Middle frontal gyrus (tissue), 1 donor: ENCODE measurements at regions not wholly inside any gene's neighbourhood (a gene's known extent, or its start where the extent isn't known, plus 50 kb on each side); places are given as distances from the start of the nearest gene placed in this dataset.
"Not testable (repeated sequence)": the region's sequence is repeated elsewhere in the genome, so short reads cannot be mapped to it uniquely, and the experiment has no call there.

Experiments
- DNase-seq: peaks from one replicate; pipeline ENCODE4 v3.0.0-alpha.2; 2015; ENCODE audit warnings: low spot score; ENCODE audit errors: extremely low spot score

DNA sequence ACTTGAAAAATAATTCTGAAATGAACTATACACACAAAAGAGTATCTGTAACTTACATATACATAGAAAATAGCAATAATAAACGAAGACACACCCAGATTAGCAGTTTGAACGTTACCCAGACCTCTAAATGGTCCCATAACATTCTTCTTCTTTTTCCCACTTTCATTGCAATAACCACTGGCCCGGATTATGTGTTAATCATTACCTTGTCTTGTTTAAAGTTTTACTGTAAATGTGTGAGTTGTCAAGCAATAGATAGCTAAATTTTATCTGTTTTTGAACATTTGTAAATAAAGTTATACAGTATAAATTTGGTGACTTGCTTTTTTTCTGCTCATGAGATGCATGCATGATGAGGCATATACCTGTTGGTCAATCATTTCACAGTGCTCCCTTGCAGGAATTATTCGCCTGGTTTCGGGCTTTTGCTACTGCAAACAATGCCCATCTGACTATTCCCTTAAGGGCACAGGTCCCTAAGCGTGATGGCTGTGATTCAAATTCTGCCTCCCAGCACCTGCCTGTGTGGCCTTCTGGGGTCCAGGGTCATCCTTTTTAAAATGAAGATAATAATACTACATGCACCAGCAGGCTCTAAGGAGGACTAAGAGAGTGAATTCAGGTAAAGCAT, 66.1 kb downstream of the GADD45G start:
- no peak for DNase-seq

DNA sequence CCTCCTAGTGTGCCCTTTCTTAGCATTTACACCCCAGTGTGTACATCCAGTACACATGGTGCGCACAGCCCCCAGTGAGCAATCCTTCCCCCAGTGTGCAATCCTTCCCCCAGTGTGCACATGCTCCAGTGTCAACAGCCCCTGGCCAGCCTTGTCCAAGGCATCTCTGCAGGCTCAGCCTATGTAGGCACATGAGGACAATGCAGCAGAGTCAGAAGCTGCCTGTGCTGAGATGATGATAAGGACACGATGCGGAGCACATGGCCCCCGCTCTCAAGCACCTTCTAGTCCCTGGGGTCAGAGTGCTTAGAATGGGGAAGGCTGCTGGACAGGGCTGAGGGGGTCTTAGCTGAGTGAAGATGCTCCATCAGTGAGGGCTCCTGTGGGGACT, 69.8 kb downstream of the GADD45G start:
- no peak for DNase-seq

DNA sequence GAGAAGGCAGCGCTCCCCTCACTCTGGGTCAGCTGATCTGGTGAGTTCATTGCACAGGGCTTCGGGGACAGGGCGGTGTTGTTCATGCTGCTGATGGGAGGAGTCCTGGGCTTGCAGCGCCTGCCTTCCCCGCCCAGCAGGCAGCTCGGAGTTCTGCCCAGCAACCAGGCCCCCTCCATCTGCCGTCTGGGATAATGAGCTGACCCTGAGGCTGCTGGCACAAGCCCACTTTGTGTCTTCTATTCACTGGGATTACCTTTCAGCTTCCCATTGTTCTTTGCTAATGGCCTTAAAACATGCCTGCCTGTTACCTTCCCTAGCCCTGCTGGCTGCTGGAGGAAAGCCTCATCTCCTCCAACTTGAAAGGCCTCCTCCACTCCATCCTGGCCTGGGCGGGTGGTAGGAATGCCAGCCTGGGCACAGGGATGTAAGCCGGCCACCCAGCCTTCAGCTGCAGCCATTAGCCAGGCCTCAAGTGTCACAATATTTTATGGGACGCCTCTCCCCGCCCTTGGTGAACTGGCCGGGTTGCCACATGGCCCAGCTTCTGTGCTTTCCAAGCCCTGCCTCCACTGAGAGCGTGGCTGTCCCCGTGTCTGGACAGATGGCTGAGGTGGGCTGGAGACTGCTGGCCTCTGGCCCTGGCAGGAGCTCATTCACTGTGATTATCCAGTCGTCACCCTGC, 70.4 kb downstream of the GADD45G start:
- DNase-seq, result no peak

DNA sequence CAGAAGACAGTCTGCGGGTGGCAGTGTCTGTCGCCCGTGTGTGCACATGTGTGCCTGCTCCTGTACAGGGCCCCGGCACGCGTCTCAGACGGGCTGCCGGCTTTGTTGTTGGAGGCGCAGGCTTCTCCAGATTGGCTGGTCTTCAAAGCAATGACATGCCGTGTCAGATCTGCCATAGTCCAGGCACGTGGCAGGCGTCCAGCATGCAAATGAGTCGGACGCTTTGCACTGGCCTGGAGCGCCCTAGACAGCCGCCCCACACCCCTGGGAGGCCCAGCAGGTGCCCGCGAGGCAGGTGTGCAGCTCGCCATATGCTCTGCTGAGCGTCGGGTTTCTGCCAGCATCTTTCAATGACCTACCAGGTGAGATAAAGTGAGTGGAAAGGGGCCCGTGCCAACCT, 71.5 kb downstream of the GADD45G start:
- DNase-seq, result no peak

DNA sequence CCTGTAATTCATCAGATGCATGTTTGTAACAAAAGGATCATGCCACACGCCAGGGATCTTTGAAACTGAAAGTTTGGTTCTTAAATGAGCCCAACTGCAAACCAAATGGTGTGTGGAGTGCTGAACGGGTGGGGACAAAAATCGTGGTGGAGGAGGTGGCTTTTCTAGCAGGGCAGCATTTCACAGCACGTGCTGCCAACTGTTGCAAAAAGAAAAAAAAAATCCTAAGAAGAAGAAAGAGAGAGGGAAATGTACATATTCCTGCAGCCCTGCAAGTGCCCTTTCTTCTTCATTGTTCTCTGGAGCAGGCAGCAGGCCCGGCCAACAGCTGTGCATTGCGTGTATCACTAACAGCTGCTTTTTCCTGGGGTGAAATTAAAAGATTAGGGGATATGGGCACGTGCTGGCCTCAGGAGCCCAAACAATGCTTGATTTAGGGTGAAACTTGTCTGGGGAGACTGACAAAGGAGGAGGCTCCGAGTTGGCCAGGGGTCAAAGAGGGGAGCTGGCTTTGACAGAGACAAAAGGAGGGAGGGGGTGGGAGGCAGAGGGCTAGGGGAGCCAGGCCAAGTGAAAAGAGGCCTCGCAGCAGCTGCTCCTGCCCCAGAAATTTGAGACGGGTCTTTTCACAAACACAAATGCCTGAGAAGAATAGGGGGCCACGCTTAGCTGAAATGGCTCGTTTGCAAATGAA, 73.0 kb downstream of the GADD45G start:
- DNase-seq, result no peak

DNA sequence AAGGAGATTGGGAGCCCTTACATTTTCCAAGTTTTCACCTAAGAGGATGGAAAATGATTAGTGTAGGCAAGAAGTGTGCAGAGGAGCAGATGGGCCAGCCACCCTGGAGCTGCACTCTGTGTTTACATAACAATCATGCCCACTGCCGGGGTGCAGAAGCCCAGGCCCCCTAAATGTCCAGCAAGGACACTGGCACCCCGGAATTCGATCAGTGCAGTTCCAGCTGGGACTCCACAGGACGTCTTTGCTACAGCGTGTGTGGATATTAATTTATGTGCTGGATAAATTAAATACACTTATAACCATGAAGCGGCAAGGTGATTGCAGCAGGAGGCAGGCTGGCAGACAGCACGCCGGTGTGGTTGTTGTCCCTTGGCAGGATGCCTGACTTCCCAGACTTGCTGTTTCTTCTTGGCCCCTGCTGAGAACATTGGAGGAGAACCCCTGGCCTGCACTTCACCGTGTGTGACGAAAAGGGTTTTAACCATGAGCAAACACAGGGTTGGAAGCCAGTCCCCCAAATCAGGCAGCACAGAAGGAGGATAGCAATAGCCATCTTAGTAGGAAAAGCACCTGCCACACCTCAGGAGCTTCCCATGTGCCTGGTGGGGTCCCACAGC, 73.7 kb downstream of the GADD45G start:
- no peak for DNase-seq

DNA sequence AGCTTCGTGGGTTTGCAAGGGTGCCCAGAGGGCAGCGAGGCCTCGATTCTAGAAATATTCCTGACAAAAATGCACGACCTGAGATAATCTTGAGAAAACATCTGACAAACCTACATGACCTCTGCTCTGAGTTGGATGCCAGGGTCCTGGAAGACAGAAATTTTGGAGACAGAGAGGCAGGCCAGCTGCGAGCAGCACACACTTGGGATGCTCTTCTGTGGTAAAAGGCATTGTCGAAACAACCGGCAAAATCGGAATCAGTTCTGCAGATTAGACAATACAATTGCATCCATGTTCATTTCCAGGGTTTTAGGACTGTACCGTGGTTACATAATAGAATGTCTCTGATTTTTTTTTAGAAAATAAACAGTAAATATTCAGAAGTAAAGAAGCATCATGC, 74.2 kb downstream of the GADD45G start:
- DNase-seq, result no peak

DNA sequence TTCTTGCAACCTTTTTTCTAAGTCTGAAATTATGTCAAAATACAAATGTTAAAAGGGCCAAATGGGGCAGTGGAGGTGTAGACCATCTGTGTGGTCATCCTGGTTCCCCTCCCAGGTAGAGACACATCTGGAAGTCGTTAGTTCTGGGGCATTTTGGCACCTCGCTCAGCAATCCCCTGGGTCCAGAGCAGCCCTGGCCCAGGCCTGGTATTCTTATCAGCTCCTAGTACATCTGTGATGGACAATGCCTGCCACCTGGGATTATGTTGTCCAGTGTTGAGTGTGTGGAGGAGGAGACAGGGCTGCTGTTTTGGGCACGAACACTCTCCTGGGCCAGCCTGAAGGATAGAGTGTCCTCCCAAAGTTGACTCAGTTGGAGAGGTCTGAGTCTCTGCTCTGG, 74.8 kb downstream of the GADD45G start:
- no peak for DNase-seq

DNA sequence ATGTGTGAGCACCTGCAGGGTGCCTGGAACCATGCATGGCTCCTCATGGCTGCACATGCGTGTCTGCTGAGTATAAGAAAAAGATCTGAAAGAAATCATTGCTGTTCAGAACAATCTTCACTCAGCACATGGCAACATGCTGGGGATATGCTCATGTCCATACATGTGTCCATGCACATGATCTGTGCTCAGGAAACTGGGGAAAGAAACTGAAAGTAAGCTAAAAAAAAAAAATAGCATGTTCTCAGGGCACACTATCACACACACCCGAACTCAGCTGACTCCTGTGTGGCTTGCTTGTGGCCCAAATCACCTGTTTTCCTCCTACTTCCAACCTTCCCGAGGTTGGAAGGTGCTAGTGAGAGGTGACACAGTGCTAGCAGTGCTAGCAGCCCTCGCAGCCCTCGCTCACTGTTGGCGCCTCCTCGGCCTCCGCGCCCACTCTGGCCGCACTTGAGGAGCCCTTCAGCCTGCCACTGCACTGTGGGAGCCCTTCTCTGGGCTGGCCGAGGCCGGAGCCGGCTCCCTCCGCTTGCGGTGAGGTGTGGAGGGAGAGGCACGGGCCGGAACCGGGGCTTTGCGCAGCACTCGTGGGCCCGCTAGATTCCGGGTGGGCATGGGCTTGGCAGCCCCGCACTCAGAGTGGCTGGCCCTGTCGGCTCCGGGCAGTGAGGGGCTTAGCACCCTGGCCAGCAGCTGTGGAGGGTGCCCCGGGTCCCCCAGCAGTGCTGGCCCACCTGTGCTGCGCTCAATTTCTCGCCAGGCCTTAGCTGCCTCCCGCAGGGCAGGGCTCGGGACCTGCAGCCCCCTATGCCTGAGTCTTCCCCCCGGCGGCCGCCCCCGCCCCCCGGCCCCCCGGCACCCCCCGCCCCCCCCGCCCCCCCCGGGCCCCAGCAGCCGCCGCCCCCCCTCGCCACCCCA, 76.0 kb downstream of the GADD45G start:
- DNase-seq, result no peak

DNA sequence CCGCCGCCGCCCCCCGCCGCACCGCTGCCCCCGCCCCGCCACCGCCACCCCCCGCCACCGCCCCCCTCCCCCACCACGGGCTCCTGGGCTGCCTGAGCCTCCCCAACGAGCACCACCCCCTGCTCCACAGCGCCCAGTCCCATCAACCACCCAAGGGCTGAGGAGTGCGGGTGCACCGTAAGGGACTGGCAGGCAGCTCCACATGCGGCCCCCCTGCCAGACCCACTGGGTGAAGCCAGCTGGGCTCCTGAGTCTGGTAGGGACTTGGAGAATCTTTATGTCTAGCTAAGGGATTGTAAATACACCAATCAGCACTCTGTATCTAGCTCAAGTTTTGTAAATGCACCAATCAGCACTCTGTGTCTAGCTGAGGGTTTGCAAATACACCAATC, 76.7 kb downstream of the GADD45G start:
- not testable (repeated sequence) for DNase-seq

DNA sequence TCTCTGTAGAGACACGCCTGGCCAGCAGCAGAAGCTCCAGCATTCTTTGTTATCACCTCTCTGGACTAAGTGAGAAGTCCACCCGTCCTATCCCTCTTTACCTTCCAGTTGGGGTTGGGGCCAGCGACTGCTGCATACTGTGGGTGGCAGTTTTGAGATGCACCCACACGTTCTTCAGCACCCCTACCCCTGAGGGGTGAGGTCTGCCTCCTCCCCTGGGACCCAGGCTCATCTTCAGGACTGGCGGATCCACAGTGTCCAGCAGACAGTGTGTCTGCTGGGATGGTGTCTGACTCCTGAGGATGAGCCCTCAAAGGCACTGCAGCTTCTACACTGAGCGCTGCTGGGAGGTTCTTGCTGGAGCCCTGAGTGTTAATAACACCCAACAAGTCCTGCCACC, 78.8 kb downstream of the GADD45G start:
- DNase-seq, result no peak

DNA sequence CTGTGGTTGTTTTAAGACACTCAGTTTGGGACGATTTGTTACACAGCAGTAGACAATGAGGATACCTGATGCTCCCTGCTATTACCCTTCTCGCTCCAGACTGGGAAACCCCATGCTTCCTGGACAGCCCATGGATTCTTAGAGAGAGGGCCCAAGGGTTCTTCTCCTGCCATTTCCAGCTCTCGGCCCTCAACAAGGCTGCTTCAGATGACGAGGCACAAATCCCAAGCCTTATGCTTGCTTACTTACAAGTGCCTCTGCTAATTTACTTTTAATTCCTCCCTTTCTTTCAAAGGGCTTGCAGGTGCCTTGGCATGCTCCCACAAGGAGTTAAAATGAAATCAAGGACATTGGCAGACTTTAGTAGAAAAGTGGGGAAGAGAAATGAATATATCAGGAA, 79.4 kb downstream of the GADD45G start:
- no peak for DNase-seq

DNA sequence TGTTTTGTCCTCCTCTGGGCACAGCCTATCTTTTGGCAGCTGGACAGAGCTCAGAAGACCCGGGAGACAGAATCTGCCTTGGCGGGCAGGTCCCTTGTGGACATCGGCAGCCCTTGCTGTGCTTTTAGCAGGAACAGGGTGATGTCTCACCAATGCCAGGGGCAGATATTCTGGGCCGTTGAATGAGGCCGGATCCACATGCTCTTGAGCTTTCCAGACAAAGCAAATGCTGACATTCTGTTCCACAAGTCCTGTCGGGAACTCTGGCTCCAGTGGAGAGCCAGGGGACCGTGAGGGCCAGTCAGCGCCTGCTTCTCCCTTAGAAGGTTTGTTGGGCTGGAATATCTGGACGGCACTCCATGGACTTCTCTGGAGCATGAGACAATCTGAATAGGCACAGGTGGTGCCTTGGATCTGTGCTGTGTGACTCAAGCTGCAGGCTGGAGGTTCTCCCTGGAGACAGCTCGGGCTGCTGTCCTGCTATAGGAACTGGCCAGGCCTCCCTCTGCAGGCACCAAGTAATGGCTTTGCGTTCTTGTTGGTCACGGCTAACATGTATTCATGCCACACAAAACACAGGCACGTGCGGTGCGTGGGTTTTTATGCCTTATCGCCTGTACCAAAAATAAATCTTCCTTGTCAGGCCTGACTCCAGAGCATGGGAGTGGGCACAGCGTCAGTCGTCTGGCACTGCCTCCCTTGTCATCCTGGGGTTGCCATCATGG, 80.3 kb downstream of the GADD45G start:
- DNase-seq, result no peak

DNA sequence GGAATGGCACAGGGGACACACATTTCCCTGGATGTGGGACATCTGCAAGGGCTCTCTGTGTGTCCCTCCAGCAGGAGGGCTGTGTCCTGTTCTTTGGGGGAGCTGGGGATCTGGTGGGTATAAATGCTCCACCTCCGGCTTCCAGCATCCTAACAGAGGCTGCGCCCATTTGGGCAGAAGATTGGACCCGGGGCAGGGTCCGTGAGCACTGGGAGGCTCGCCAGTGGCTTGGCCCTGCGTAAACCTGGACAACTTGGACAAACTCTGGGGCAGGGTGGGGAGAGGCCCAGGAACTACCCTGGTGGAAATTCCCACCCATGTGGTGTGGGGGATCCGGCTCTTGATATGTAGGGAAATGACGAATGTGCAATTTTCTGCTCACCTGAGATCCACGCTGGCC, 80.9 kb downstream of the GADD45G start:
- no peak for DNase-seq

DNA sequence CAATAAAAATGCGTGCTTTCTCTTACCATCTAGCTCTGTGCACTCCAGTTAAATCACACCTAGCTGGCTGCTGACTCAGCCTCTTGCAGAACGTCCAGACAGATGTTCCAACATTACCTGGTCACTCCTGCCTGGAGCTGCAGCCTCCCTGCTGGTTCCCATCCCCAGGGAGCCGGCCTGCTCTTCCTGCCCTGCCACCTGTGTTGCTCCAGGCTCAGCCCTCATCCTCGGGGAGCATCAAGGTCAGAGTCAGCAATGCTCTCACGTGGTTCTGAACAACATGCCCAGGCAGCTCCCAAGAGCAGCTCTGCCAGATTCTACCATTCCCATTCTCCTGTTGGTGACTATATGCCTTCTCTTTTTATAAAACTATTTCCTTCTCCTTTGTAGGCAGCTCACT, 81.3 kb downstream of the GADD45G start:
- DNase-seq, result no peak

DNA sequence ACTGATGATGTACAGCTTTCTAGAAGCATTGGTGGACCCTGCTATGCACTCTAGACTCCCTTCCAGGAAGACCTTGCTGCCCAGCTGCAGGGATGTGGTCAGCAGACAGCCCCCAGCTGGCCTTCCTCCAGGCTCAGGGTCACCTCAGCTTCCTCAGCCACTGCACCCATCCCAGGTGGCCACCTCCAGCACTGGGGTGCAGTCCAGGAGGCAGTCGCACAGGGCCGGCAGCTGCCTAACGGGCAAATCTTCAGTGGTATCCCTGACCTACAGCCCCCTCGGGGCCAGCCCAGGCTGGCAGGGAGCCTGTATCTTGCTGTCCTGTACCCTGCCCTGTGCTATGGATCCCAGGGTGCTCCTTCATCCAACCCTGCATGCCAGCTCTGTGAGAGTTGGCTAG, 81.8 kb downstream of the GADD45G start:
- no peak for DNase-seq

DNA sequence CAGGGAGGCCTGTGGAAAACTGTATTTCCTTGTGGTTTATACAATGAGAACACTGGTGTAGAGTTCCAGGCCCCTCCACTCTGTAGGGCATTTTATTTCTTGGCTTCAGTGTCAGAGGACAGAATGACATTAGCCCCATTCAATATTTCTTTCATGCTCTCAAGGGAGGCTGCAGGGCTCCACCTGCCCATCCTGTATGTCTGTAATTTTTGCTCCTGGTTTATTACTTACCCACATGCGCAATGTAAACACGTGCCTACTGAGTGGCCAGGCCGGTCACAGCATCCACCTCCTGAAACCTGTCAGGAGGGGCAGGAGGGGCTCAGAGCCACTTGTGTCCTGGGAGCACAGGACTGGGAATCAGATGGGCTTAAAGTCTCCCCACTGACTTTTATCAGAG, 82.4 kb downstream of the GADD45G start:
- no peak for DNase-seq

DNA sequence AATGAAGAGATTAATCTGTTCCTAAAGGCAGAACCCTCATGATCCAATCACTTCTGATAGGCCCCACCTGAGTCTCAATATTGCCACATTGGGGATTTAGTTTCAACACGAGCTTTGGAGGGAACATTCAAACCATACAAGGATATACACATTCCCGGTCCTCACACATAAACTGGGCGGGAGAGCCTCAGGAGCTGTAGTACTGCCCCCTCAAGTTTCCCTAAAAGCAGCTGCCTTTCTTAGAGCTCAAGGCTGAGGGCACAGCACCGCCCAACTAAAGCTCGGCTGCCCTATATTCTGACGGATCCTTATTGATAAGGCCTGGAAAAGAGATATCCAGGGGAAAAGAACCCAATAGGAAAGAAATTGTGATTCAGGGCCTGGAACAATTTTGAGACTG, 83.0 kb downstream of the GADD45G start:
- DNase-seq, result no peak

DNA sequence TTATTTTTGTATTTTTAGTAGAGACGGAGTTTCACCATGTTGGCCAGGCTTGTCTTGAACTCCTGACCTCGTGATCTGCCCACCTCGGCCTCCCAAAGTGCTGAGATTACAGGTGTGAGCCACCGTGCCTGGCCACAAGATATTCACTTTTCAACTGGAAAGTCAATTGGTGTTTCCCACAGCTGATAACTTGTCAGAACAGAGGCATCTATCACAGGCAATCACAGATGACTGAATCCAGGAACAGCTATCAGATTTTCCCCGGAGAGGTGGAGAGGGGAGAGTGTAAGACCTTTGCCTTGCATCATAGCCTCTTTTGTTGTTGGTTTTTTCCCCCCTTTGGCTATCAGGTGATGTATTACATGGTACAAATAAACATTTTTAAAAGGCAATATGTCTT, 84.5 kb downstream of the GADD45G start:
- DNase-seq, result not testable (repeated sequence)

DNA sequence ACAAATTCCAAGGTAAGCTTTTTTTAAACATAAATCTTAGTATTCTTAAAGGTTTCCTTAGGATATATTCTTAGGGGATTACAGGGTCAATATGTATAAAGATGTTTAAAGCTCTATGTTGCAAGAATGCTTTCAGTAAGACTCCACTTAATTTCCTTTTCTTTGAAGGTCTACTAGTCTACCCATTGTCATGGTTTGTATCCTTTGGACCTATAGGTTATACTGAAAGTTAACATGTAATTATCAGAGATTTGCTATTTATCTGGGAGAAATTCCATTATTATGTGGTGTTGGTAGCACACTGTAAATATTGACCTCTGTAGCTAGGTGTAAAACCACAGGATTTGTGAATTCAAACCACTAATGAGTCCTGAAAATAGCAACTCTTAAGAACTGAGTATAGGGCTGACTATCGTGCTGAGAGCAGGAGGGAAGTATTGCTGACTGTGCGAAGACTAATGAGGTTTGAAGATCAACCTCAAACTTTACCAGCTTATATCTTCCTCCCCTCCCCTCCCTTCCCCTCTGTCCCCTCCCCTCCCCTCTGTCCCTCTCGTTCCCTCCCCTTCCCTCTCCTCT, 85.6 kb downstream of the GADD45G start:
- no peak for DNase-seq
